WI38 (cell line): ENCODE measurements at regions not wholly inside any gene's neighbourhood (a gene's known extent, or its start where the extent isn't known, plus 50 kb on each side); places are given as distances from the start of the nearest gene placed in this dataset.

Experiments
- H3K4me3 ChIP-seq: 2 replicates; pipeline ENCODE4 v1.5.1; 2011; ENCODE audit warnings: low read depth, mild to moderate bottlenecking, control low read depth, low read length
- CTCF ChIP-seq: IDR thresholded peaks from 2 replicates; pipeline ENCODE4 v1.5.1; 2012; ENCODE audit warnings: low read depth, mild to moderate bottlenecking, control low read depth, low read length

- no peak for TF ChIP-seq CTCF
- H3K4me3 ChIP-seq = no peak overlapping the region
These were observed 635.2 kb upstream of the IMPG1 start for GRCh38 chr6:76707630-76708029.

- TF ChIP-seq CTCF = no peak
- no peak overlapping the region for H3K4me3 ChIP-seq
These were observed 634.2 kb upstream of the IMPG1 start for GRCh38 chr6:76706631-76707030.

DNA sequence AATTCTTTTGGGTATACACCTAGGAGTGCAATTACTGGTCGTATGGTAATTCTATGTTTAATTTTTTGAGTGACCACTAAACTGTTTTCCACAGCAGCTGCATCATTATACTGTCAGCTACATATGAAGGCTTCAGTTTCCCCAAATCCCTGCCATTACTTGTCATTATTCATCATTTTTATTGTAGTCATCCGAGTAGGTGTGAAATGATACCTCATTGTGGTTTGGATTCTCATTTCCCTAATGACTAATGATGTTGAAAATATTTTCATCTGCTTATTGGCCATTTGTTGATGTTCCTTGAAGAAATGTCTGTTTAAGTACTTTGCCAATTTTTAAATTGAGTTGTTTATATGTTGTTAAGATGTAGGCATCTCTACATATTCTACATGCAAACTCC lies 633.6 kb upstream of the IMPG1 start:
- no peak overlapping the region for H3K4me3 ChIP-seq
- TF ChIP-seq CTCF = no peak

GRCh38 chr6:76703786-76704185 lies 631.3 kb upstream of the IMPG1 start:
- no peak for TF ChIP-seq CTCF
- H3K4me3 ChIP-seq = no peak overlapping the region

DNA sequence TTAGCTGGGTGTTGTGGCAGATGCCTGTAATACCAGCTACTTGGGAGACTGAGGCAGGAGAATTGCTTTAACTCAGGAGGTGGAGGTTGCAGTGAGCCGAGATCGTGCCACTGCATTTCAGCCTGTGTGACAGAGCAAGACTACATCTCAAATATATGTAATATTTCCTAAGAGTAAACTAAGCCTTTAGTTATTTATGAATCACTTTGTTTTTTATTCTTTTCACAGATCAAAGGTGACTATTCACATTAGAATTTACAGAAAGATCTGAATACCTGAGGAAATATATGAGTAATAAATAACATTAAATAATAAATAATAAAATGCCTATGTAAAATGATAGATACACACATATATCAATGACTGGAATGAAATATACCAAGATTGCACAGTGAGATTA lies 630.8 kb upstream of the IMPG1 start:
- no peak overlapping the region for H3K4me3 ChIP-seq
- TF ChIP-seq CTCF = no peak

GRCh38 chr6:76702187-76702586 lies 629.7 kb upstream of the IMPG1 start:
- no peak overlapping the region for H3K4me3 ChIP-seq
- TF ChIP-seq CTCF = no peak

GRCh38 chr6:76701610-76702009 lies 629.1 kb upstream of the IMPG1 start:
- no peak overlapping the region for H3K4me3 ChIP-seq
- no peak for TF ChIP-seq CTCF
